PC-9 (cell line): ENCODE measurements at regions not wholly inside any gene's neighbourhood (a gene's known extent, or its start where the extent isn't known, plus 50 kb on each side); places are given as distances from the start of the nearest gene placed in this dataset.

Experiments used
- EZH2 ChIP-seq: fragments of 200-600 bp; sonication (generic); IDR thresholded peaks from 2 replicates; pipeline ENCODE4 v1.8.0; 2017; ENCODE audit warnings: antibody characterized with exemption, low read depth
- TF ChIP-seq, protein P1 (sequence below): fragments of 200-600 bp; sonication (generic); conservative IDR thresholded peaks from 2 replicates; pipeline ENCODE4 v1.6.1; 2017; ENCODE audit warnings: mixed run types, antibody characterized with exemption, mild to moderate bottlenecking, moderate library complexity

DNA sequence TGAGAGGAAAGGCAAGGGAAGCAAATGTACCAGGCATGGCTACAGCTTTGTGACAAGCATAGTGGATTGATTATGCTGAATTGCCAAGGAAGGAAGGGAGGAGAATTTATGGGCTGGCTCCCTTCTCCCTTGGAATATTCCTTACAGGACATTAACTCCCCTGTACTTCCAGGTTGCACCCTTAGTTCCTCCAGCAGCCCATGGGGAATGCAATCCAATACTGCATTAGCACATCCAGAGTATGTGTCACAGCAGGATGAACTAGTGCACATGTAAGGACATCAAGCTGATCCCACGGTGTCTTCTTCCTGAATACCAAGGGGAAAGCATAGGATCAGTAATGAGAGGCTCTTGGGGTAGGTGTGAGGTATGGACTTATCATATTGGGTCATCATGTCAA is 390.7 kb upstream of the POU3F2 start:
- TF ChIP-seq, protein P1, sequence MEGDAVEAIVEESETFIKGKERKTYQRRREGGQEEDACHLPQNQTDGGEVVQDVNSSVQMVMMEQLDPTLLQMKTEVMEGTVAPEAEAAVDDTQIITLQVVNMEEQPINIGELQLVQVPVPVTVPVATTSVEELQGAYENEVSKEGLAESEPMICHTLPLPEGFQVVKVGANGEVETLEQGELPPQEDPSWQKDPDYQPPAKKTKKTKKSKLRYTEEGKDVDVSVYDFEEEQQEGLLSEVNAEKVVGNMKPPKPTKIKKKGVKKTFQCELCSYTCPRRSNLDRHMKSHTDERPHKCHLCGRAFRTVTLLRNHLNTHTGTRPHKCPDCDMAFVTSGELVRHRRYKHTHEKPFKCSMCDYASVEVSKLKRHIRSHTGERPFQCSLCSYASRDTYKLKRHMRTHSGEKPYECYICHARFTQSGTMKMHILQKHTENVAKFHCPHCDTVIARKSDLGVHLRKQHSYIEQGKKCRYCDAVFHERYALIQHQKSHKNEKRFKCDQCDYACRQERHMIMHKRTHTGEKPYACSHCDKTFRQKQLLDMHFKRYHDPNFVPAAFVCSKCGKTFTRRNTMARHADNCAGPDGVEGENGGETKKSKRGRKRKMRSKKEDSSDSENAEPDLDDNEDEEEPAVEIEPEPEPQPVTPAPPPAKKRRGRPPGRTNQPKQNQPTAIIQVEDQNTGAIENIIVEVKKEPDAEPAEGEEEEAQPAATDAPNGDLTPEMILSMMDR: no peak
- TF ChIP-seq EZH2: no peak
